Body of pancreas (tissue), 4 donors: ENCODE measurements at regions not wholly inside any gene's neighbourhood (a gene's known extent, or its start where the extent isn't known, plus 50 kb on each side); places are given as distances from the start of the nearest gene placed in this dataset.
"Not testable (repeated sequence)": the region's sequence is repeated elsewhere in the genome, so short reads cannot be mapped to it uniquely, and the experiment has no call there.

Source experiments
- ATAC-seq: fragments of 150-250 bp; one replicate; pipeline ENCODE4 v1.9.1; 2016
- DNase-seq, 4 donors: peaks; one replicate each; pipeline ENCODE4 v3.0.0-alpha.2; 2019
- H3K27ac ChIP-seq, 4 donors: fragments of 200-600 bp; sonication (generic); 1 replicate in 3 of 4; 2 replicates in 1 of 4; pipeline versions ENCODE4 v1.5.1 to v1.6.1; 2016 to 2019; ENCODE audit warnings: mild to moderate bottlenecking in 1 of 4, mixed read lengths in 1 of 4, moderate library complexity in 1 of 4
- H3K27me3 ChIP-seq, 2 donors: fragments of 200-600 bp; sonication (generic); one replicate each; pipeline ENCODE4 v1.6.0; 2016; ENCODE audit warnings: mild to moderate bottlenecking in 1 of 2
- H3K36me3 ChIP-seq, 2 donors: fragments of 200-600 bp; sonication (generic); replicated peaks in 1 of 2; 2 replicates each; pipeline ENCODE4 v1.5.1; 2016; ENCODE audit warnings: low read depth in 2 of 2; ENCODE audit not compliant: insufficient read depth in 1 of 2
- H3K4me1 ChIP-seq: fragments of 200-600 bp; sonication (generic); one replicate; pipeline ENCODE4 v1.6.0; 2016
- H3K4me3 ChIP-seq, 2 donors: fragments of 200-600 bp; sonication (generic); 1 replicate in 1 of 2; 2 replicates in 1 of 2; pipeline ENCODE4 v1.5.1; 2016 to 2019
- H3K9me3 ChIP-seq, 3 donors: fragments of 200-600 bp; sonication (generic); 1 replicate in 2 of 3; 2 replicates in 1 of 3; pipeline ENCODE4 v1.5.1; 2016
- CTCF ChIP-seq, 7 experiments: fragments of 450-650 bp in 4 of 7; fragments of 200-600 bp in 3 of 7; sonication (generic) in 3 of 7; IDR thresholded peaks; one replicate each; pipeline ENCODE4 v1.5.1; 2016 to 2019; ENCODE audit warnings: antibody characterized with exemption in 7 of 7
- POLR2A ChIP-seq, 3 donors: fragments of 450-650 bp; IDR thresholded peaks; one replicate each; pipeline ENCODE4 v1.6.1; 2016; ENCODE audit warnings: antibody characterized with exemption in 3 of 3, mild to moderate bottlenecking in 2 of 3
- WGBS, 2 donors: methylation state at CpG; one replicate each; pipeline ENCODE4 v1.1.5; 2017; 5-methylcytosine and 5-hydroxymethylcytosine counted together
- intact Hi-C: fragments of 100-400 bp; cut with DNase I; formaldehyde crosslinking; loops from one replicate; pipeline ENCODE4 v1.15.1; 2023

GRCh38 chr9:115888131-115888530 lies 265.5 kb upstream of the PAPPA start:
- Histone ChIP-seq H3K27me3 (no peaks in the 10 kb centered on the region), H3K36me3 (no peaks in the 10 kb centered on the region), H3K4me3 (no peak overlapping the region), H3K27ac (no peak overlapping the region), H3K4me1 (no peaks in the 10 kb centered on the region), H3K9me3 (no peaks in the 10 kb centered on the region)
- no peak for DNase-seq
- TF ChIP-seq CTCF (IDR thresholded peaks at IDR 0.05) (no peak), POLR2A (IDR thresholded peaks at IDR 0.05) (no peak)
- 55 to 72% methylated on average over 5 of the region's 5 CpGs for WGBS, 2 donors
- no peak for ATAC-seq
- intact Hi-C loops, result no loop called here

- intact Hi-C loops, result no loop called here
- Histone ChIP-seq H3K27ac (no peak overlapping the region), H3K4me1 (no peaks in the 10 kb centered on the region), H3K4me3 (no peak overlapping the region), H3K27me3 (no peaks in the 10 kb centered on the region), H3K36me3 (no peaks in the 10 kb centered on the region), H3K9me3 (no peaks in the 10 kb centered on the region)
- TF ChIP-seq CTCF (IDR thresholded peaks at IDR 0.05) (no peak), POLR2A (IDR thresholded peaks at IDR 0.05) (no peak)
- WGBS, 2 donors, result 10 to 21% methylated on average over 2 of the region's 2 CpGs
- DNase-seq, result no peak
- ATAC-seq, result no peak
Measured at GRCh38 chr9:115891929-115892328, 261.7 kb upstream of the PAPPA start.

GRCh38 chr9:115898478-115898877 lies 255.1 kb upstream of the PAPPA start:
- H3K4me1 ChIP-seq, H3K4me3 ChIP-seq, DNase-seq, ATAC-seq, intact Hi-C loops, H3K36me3 ChIP-seq, H3K27me3 ChIP-seq, H3K9me3 ChIP-seq, H3K27ac ChIP-seq: not testable (repeated sequence)
- WGBS, 2 donors, result 37 to 46% methylated on average over 2 of the region's 2 CpGs

- H3K27ac ChIP-seq, result no peak overlapping the region
- intact Hi-C loops, result no loop called here
- no peak for DNase-seq
- no peak for TF ChIP-seq CTCF (IDR thresholded peaks at IDR 0.05)
- TF ChIP-seq POLR2A (IDR thresholded peaks at IDR 0.05), result no peak
- no peak for ATAC-seq
- H3K36me3 ChIP-seq, result no peaks in the 10 kb centered on the region
- no peaks in the 10 kb centered on the region for H3K4me1 ChIP-seq
- H3K27me3 ChIP-seq, result no peaks in the 10 kb centered on the region
- H3K9me3 ChIP-seq, result no peaks in the 10 kb centered on the region
- H3K4me3 ChIP-seq, result no peak overlapping the region
Measured at GRCh38 chr9:115900698-115901097, 252.9 kb upstream of the PAPPA start.

- H3K4me3 ChIP-seq, result no peak overlapping the region
- ATAC-seq (no peak), DNase-seq (no peak)
- no peaks in the 10 kb centered on the region for H3K27me3 ChIP-seq
- no peaks in the 10 kb centered on the region for H3K9me3 ChIP-seq
- no peak overlapping the region for H3K27ac ChIP-seq
- no peak for TF ChIP-seq CTCF (IDR thresholded peaks at IDR 0.05)
- no peak for TF ChIP-seq POLR2A (IDR thresholded peaks at IDR 0.05)
- H3K4me1 ChIP-seq, result no peaks in the 10 kb centered on the region
- H3K36me3 ChIP-seq, result no peaks in the 10 kb centered on the region
- WGBS, 2 donors, result 70 to 91% methylated on average over 2 of the region's 2 CpGs
- intact Hi-C loops, result no loop called here
Measured at GRCh38 chr9:115910959-115911358, 242.6 kb upstream of the PAPPA start.
